WTC11 (cell line): ENCODE measurements at regions not wholly inside any gene's neighbourhood (a gene's known extent, or its start where the extent isn't known, plus 50 kb on each side); places are given as distances from the start of the nearest gene placed in this dataset.

Experiments used
- ATAC-seq: fragments of 200-7000 bp; cut with Tn5 transposase; 2 replicates; pipeline ENCODE4 v1.10.0; 2021; ENCODE audit warnings: mild to moderate bottlenecking, moderate library complexity
- CTCF ChIA-PET: fragments of 300-600 bp; sonication (Branson Sonifier 250); formaldehyde crosslinking; loops from one replicate; lab custom pipeline; 2021; ENCODE audit warnings: antibody characterized with exemption; lab: Charles Lee
- POLR2A ChIA-PET: fragments of 350-600 bp; sonication (Branson Sonifier 250); formaldehyde crosslinking; loops from one replicate; lab custom pipeline; 2021; ENCODE audit warnings: antibody characterized with exemption; lab: Charles Lee
- DNase-seq: peaks from one replicate; pipeline ENCODE4 v3.0.0; 2021; ENCODE audit warnings: low spot score
- H3K27ac Mint-ChIP-seq: 2 replicates; pipeline ENCODE4 v1.8.0; 2021; ENCODE audit warnings: mixed read lengths
- H3K27me3 Mint-ChIP-seq: 2 replicates; pipeline ENCODE4 v1.8.0; 2021; ENCODE audit warnings: low read depth, mild to moderate bottlenecking, moderate library complexity, mixed read lengths
- H3K36me3 Mint-ChIP-seq: 2 replicates; pipeline ENCODE4 v1.8.0; 2021; ENCODE audit warnings: mixed read lengths
- H3K4me1 Mint-ChIP-seq: 2 replicates; pipeline ENCODE4 v1.8.0; 2022; ENCODE audit warnings: mixed read lengths
- H3K4me3 Mint-ChIP-seq: 2 replicates; pipeline ENCODE4 v1.8.0; 2021; ENCODE audit warnings: mild to moderate bottlenecking, moderate library complexity, mixed read lengths
- H3K9me3 Mint-ChIP-seq: 2 replicates; pipeline ENCODE4 v1.8.0; 2021; ENCODE audit warnings: mixed read lengths
- AR ChIP-seq: fragments of 250-450 bp; sonication (Bioruptor Pico); IDR thresholded peaks from 2 replicates; pipeline ENCODE4 v1.9.0; 2021; ENCODE audit warnings: mild to moderate bottlenecking
- ARID4B ChIP-seq: sonication (generic); formaldehyde crosslinking; IDR thresholded peaks from 2 replicates; pipeline ENCODE4 v1.8.0; 2023; ENCODE audit warnings: missing genetic modification reagents, mild to moderate bottlenecking, borderline replicate concordance
- CBFB ChIP-seq: sonication (generic); formaldehyde crosslinking; IDR thresholded peaks from 2 replicates; pipeline ENCODE4 v1.8.1; 2022; ENCODE audit warnings: mild to moderate bottlenecking, low read depth, missing genetic modification reagents
- E2F5 ChIP-seq: sonication (generic); formaldehyde crosslinking; IDR thresholded peaks from 2 replicates; pipeline ENCODE4 v1.8.1; 2022; ENCODE audit warnings: mild to moderate bottlenecking, moderate library complexity, missing genetic modification reagents
- GTF2I ChIP-seq: fragments of 250-450 bp; sonication (Bioruptor Pico); conservative IDR thresholded peaks from 2 replicates; pipeline ENCODE4 v1.4.0; 2021; ENCODE audit warnings: mild to moderate bottlenecking
- JAZF1 ChIP-seq: fragments of 250-450 bp; sonication (Bioruptor Pico); IDR thresholded peaks from 2 replicates; pipeline ENCODE4 v1.9.0; 2021; ENCODE audit warnings: moderate library complexity, mild to moderate bottlenecking, inconsistent platforms
- MAX ChIP-seq: sonication (generic); formaldehyde crosslinking; IDR thresholded peaks from 2 replicates; pipeline ENCODE4 v1.8.0; 2022; ENCODE audit warnings: mild to moderate bottlenecking, missing genetic modification reagents
- NR2C2 ChIP-seq: sonication (generic); formaldehyde crosslinking; IDR thresholded peaks from 2 replicates; pipeline ENCODE4 v1.8.0; 2022; ENCODE audit warnings: mild to moderate bottlenecking, missing genetic modification reagents
- SP1 ChIP-seq: sonication (generic); formaldehyde crosslinking; conservative IDR thresholded peaks from 2 replicates; pipeline ENCODE4 v1.8.1; 2022; ENCODE audit warnings: missing genetic modification reagents
- STAT6 ChIP-seq: sonication (generic); formaldehyde crosslinking; conservative IDR thresholded peaks from 2 replicates; pipeline ENCODE4 v1.8.1; 2023; ENCODE audit warnings: mild to moderate bottlenecking, low read depth, missing genetic modification reagents, moderate library complexity
- ZMAT4 ChIP-seq: fragments of 250-450 bp; sonication (Bioruptor Pico); IDR thresholded peaks from 2 replicates; pipeline ENCODE4 v1.9.0; 2021; ENCODE audit warnings: mild to moderate bottlenecking
- TF ChIP-seq, protein P1 (sequence below): fragments of 250-450 bp; sonication (Bioruptor Pico); IDR thresholded peaks from 2 replicates; pipeline ENCODE4 v1.9.0; 2021; ENCODE audit warnings: mild to moderate bottlenecking, borderline replicate concordance
- TF ChIP-seq, protein P2 (sequence below): sonication (generic); formaldehyde crosslinking; IDR thresholded peaks from 2 replicates; pipeline ENCODE4 v1.8.0; 2023; ENCODE audit warnings: missing genetic modification reagents

- H3K27ac Mint-ChIP-seq = no peak overlapping the region
- TF ChIP-seq MAX (no peak), SP1 (CRISPR knock-in tag) (no peak), JAZF1 (CRISPR knock-in tag) (no peak), CBFB (CRISPR knock-in tag) (no peak), STAT6 (no peak), ZMAT4 (CRISPR knock-in tag) (no peak), E2F5 (CRISPR knock-in tag) (no peak), ARID4B (CRISPR knock-in tag) (no peak), NR2C2 (CRISPR knock-in tag) (no peak), AR (CRISPR knock-in tag) (no peak), GTF2I (CRISPR knock-in tag) (no peak)
- TF ChIP-seq, protein P1, sequence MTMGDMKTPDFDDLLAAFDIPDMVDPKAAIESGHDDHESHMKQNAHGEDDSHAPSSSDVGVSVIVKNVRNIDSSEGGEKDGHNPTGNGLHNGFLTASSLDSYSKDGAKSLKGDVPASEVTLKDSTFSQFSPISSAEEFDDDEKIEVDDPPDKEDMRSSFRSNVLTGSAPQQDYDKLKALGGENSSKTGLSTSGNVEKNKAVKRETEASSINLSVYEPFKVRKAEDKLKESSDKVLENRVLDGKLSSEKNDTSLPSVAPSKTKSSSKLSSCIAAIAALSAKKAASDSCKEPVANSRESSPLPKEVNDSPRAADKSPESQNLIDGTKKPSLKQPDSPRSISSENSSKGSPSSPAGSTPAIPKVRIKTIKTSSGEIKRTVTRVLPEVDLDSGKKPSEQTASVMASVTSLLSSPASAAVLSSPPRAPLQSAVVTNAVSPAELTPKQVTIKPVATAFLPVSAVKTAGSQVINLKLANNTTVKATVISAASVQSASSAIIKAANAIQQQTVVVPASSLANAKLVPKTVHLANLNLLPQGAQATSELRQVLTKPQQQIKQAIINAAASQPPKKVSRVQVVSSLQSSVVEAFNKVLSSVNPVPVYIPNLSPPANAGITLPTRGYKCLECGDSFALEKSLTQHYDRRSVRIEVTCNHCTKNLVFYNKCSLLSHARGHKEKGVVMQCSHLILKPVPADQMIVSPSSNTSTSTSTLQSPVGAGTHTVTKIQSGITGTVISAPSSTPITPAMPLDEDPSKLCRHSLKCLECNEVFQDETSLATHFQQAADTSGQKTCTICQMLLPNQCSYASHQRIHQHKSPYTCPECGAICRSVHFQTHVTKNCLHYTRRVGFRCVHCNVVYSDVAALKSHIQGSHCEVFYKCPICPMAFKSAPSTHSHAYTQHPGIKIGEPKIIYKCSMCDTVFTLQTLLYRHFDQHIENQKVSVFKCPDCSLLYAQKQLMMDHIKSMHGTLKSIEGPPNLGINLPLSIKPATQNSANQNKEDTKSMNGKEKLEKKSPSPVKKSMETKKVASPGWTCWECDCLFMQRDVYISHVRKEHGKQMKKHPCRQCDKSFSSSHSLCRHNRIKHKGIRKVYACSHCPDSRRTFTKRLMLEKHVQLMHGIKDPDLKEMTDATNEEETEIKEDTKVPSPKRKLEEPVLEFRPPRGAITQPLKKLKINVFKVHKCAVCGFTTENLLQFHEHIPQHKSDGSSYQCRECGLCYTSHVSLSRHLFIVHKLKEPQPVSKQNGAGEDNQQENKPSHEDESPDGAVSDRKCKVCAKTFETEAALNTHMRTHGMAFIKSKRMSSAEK (CRISPR knock-in tag) = no peak
- TF ChIP-seq, protein P2, sequence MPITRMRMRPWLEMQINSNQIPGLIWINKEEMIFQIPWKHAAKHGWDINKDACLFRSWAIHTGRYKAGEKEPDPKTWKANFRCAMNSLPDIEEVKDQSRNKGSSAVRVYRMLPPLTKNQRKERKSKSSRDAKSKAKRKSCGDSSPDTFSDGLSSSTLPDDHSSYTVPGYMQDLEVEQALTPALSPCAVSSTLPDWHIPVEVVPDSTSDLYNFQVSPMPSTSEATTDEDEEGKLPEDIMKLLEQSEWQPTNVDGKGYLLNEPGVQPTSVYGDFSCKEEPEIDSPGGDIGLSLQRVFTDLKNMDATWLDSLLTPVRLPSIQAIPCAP (CRISPR knock-in tag) = no peak
- TF ChIP-seq, all 79 proteins: peak for 0
- ChIA-PET CTCF (no interaction called here), POLR2A (no interaction called here)
- H3K4me1 Mint-ChIP-seq = no peaks in the 10 kb centered on the region
- ATAC-seq (no peak), DNase-seq (no peak)
- H3K9me3 Mint-ChIP-seq = peaks cover 76% of the 10 kb centered on the region
- H3K36me3 Mint-ChIP-seq = peaks cover 52% of the 10 kb centered on the region
- H3K27me3 Mint-ChIP-seq = no peaks in the 10 kb centered on the region; the same call in none of the 2 replicates
- no peak overlapping the region for H3K4me3 Mint-ChIP-seq
These were observed 99.1 kb downstream of the ALG10 start for GRCh38 chr12:34121360-34121759.
